HG03469 (cell line): ENCODE measurements at regions not wholly inside any gene's neighbourhood (a gene's known extent, or its start where the extent isn't known, plus 50 kb on each side); places are given as distances from the start of the nearest gene placed in this dataset.

Experiments used
- ATAC-seq: cut with Tn5 transposase; IDR thresholded peaks from one replicate; pipeline ENCODE4 v1.9.1; 2021; ENCODE audit warnings: mild to moderate bottlenecking, moderate library complexity, moderate number of reproducible peaks; ENCODE audit not compliant: unreplicated experiment

GRCh38 chr17:77704048-77704815 lies 254.3 kb upstream of the TNRC6C start:
- ATAC-seq, result no peak

- ATAC-seq, result no peak
Measured at GRCh38 chr17:77706938-77707337, 251.6 kb upstream of the TNRC6C start.

- no peak for ATAC-seq
Measured at GRCh38 chr17:77707546-77707945, 251.0 kb upstream of the TNRC6C start.

- ATAC-seq, result no peak
Measured at GRCh38 chr17:77708049-77708448, 250.5 kb upstream of the TNRC6C start.

- no peak for ATAC-seq
Measured at GRCh38 chr17:77708936-77709335, 249.6 kb upstream of the TNRC6C start.

GRCh38 chr17:77709594-77709993 lies 248.9 kb upstream of the TNRC6C start:
- ATAC-seq, result no peak

DNA sequence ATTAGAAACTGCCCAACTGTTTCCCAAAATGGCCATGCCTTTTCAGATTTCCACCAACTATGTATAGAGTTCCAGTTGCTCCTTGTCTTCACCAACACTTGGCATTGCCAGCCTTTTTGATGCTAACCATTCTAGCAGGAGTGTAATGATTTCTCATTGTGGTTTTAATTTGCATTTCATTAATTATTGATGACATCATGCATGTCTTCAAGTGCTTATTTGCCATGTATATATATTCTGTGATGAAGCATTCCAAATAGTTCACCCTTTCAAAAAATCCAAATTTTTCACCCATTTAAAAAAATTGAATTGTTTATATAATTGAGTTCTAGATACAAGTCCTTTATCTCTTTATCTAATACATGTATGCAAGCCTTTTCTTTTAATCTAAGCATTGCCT lies 245.9 kb upstream of the TNRC6C start:
- ATAC-seq, result no peak

DNA sequence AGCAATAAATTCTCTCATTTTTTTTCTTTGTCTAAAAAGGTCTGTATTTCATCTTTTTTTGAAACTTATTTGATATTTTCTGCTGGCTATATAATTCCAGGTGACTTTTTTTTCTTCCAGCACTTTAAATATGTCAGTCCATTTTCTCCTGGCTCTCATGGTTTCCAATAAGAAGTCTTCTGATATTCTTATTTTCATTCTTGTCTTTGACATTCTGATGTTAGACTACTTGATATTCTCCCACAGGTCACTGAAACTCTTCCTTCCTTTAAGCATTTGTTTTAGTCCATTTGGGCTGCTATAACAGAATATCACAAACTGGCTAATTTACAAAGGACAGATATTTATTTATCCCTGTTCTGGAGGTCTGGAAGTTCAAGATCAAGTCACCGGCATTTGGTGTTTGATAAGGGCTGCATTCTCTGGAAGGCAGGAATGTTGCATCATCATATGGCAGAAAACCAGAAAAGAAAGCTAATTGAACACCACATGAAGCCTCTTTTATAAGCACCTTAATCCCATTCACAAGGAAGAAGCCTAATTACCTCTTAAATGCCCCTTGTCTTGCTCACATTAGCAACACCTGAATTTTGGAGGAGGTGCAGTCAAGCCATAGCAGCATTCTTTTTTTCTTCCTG lies 242.1 kb upstream of the TNRC6C start:
- ATAC-seq, result no peak

DNA sequence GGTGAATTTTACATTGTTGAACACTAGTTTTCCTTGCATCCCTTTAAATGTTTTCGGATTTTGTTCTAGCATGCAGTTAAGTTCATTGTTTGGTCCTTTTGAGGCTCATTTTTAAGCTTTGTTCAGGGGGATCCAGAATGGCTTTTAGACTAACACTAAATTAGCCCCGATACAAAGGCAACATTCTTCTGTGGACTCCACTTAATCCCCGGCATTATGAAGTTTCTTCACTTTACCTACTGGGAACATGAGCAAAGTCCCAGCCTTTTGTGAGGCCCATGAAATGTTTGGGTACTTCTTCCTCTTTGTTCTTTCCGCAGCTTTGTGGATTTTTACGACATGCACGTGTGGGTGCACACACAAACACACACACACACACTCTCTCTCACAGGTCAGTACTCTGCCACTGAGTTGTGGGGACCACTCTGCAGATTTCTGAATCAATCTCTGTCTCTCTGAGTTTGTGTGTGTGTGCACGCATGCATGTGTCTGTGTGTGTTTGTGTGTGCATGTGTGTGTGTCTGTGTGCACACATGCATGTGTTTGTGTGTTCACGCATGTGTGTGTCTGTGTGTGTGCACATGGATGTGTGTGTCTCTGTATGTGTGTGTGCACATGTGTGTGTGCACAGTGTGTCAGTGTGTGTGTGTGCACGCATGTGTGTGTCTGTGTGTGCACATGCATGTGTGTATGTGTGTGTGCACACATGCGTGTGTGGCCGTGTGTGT lies 240.4 kb upstream of the TNRC6C start:
- no peak for ATAC-seq

- ATAC-seq, result no peak
Measured at GRCh38 chr17:77718669-77718961, 239.9 kb upstream of the TNRC6C start.

GRCh38 chr17:77719806-77720205 lies 238.7 kb upstream of the TNRC6C start:
- ATAC-seq, result no peak

GRCh38 chr17:77720946-77721845 lies 237.3 kb upstream of the TNRC6C start:
- ATAC-seq, result no peak

GRCh38 chr17:77721846-77722160 lies 236.7 kb upstream of the TNRC6C start:
- ATAC-seq, result no peak

DNA sequence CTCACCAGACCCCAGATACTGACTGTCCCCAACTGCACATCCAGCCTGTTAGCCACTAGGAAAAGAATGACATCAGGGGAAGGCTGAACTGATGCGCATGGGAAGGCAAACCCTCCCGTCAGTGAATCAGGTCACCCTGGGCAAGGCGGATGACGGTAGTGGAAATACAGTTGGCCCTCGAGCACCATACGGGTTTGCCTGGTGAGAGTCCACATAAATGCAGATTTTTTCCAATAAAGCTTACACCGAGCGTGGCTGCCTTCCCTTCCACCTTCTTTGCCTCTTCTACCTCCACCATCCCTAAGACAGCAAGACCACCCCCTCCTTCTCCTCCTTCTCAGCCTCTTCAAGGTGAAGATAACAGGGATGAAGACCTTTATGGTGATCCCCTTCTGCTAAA lies 236.1 kb upstream of the TNRC6C start:
- ATAC-seq, result no peak

GRCh38 chr17:77723071-77723908 lies 235.2 kb upstream of the TNRC6C start:
- ATAC-seq, result no peak

DNA sequence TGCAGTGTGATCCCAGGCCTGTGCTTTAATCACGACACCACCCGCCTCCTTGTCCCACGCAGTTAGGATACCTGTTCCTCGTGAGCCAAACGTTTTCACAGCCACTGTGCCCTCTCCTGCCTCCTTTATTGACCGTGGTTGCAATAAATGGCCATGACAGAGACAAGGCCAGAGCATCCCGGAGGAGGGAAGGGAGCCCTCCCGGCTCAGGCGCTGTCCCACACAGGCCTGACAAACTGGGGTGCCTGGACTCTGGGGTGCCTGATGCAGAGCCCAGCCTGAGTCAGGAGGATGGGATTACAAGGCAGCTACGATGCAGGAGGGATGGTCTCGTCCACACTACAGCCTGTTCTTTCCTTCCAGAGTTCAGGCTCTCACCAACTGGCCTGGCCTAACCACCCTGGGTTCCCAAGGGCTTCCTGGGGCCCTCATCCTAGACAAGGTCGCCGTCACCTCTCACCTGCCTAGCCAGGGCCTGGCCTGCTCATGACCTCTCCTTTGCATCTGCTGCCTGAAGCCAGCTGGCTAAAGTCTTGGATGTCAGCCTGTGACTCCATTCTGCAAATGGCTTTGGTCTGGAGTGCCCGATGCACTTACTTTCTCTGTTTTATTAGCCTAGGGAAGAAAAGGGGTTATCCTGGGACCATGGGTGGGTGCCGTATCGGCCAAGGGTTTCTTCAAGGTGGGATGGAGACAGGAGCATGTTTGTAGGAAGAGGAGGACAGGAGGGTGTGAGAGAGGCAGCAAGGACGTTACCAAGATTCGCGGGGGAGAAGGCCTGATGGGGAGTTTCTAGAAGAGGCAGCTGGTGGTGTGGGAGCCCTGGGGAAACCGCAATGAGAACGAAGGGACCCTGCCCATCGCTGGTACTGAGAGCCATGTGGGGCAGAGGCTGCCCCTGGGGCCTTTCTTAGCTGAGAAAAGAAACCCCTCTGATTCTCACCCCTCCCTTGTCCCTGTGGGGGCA lies 234.3 kb upstream of the TNRC6C start:
- no peak for ATAC-seq

DNA sequence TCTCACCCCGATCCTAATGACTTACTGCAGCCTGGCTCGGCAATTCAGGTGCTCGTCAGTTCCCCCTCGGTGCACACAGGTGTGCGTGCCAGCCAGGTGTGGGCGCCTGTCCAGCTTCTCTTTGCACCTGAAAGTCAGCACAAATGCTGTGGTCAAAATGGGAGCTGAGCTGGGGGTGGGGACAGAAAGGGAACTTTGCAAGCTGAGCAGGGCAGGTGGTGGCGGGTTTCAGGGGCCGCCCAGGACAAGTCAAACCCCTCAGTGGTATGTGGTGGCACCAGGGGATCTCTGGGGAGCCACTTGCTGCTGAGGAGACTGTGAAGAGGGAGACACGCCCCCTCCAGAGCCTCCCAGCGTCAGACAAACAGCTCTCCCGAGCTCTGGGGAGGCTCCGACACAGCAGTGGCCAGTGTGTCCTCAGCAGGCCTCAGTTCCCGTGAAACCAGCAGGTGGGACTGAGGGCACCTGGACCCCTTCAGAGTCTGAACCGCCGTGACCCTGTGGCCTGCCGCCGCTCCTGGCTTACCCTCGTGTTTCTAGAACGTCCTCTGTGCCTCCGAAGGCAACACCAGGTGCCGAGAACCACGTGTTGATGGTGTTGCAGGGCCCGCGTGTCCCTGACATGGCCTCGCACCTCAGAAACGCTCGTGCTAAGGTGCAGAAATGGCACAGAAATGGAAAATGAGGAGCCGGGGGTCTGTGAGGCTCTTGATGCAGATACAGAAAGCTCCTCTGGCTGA lies 233.5 kb upstream of the TNRC6C start:
- no peak for ATAC-seq

GRCh38 chr17:77725846-77726245 lies 232.7 kb upstream of the TNRC6C start:
- ATAC-seq, result no peak
